ENCODE measurements at regions not wholly inside any gene's neighbourhood (a gene's known extent, or its start where the extent isn't known, plus 50 kb on each side); places are given as distances from the start of the nearest gene placed in this dataset.
A peak's percentile ranks its signal among the peaks of the same experiment; 100 is the strongest.

DNA sequence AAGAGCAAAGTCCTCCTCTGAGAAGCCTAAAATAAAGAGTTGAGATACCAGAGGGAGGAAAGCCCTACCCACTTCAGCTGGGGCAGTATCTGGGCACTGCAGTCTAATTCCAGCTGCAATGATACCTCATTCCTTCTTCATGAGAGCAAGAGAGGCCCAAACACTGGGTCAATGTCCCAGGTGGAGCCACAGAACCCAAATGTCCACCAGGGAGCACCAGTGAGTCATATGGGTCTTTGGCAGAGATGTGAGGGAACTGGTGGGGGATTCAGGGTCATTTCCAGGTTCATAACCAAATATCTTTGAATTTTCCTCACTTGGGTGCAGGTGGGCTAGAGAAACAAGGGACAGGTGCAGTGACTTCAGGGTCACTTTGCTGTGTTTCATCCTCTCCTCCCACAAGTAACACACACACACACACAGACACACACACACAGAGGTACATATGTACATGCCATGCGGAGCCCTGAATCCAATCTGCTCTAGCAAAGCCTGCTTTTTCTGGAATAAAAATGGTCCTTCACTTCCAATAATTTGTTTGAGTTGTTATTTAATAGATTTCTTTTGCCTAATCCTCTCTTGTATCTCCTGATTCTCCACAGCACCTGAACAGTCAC is 585.4 kb downstream of the SOX6 start:
- peak in 1 of 3 experiments; percentile 28 for DNase-seq (ENCODE audit: low read depth in 3 of 3)

DNA sequence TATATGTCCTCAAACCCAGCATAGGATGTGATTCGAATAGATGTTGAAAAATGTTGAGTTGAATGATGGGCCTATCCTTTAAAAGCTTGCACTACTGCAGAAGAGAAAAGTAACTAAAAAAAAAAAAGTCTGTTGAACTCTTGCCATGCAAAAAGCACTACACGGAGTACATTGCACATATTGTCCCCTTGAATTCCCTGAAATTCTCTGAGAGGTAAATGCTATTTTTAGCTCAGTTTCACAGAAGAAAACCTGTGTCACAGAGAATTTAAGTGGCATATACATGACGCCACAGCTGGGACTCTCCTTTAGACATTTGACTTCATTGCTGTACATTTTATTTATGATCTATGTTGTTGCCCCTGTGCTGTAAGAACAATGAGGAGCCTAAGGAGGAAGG is 583.8 kb downstream of the SOX6 start:
- no peak for DNase-seq (ENCODE audit: low read depth in 3 of 3)

DNA sequence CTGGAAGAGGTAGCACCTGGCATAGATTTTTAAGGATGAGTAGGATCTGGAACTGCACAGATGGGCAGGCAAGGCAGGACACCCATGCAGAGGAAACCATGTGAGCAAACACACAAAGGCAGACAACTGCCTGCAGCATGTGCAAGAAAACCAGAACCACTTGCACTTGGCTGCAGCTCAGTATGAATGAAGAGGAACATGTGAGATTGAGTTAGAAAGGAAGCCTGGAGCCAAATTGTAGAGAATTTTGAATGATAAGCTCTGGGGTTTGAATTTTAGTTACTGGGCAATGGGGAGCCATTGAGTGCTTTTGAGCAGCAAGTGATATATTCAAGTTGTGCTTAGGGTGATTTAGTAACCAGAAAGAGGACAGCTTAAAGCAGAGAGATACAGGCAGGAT is 583.4 kb downstream of the SOX6 start:
- DNase-seq (ENCODE audit: low read depth in 3 of 3), result no peak

DNA sequence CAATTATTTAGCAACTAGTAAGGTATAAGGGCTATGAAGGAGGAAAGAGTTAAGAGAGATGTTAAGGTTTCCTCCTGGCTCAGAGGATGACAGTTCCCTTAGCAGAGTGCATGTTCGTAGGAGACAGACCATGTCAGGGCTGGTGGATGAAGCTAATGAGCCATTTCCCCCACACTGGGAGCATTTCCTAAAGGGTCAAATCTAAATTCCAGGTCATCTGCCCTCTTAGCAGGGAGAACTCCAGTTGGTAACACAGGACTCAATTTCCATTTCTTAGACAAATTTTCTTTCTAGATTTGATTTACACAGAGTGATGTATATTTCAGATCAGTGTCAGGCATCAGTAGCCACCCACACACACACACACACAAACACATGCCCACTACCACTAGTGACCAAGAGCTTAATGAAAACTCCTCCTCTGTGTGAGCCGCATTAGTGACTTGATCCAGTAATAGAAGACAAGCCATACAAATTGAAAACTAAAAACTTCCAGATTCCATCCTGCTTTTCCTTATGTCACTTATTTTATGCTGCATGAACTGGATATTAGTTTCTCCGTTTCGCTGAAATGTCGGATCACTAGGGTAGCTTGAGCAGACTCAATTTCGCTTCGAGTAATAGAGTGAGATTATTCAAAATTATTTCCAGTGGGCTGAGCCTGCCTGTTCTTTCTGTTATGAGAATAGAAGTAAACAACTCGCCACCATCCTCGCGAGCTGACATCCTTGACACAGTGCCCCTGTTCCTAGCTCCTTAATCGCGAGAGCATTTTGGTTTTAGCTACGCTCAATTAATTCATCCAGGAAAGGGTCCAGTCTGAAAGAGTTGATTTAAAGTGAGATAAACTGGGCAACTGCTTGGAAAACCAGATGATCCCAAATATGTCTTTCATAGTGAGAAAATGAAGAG is 582.6 kb downstream of the SOX6 start:
- DNase-seq (ENCODE audit: low read depth in 3 of 3), result no peak

DNA sequence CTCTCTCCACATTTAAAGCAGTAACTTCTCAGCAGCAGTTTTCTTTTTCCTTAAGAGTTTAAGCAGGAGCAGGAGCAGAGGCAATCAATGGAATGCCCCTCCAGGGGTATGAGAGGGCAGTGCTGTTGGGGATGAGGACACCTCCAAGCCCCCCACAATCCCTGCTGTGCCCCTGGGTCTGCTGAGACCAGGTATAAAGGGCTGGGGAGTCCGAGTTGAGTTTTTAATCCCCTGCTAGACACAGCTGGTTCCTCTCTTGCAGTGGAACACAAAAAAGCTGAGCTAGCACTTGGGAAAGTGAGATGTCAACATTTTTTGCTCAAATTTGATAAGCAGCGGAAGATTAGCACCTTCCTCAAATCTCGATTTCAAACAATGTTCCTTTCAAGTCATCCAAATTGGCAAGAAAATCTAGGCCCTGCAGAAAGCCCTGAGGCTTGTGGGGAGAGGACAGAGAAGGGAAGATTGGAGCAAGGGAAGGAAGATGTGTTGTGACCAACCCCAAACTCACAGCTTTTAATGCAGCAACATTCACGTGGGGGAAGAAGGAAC is 581.9 kb downstream of the SOX6 start:
- no peak for DNase-seq (ENCODE audit: low read depth in 3 of 3)

DNA sequence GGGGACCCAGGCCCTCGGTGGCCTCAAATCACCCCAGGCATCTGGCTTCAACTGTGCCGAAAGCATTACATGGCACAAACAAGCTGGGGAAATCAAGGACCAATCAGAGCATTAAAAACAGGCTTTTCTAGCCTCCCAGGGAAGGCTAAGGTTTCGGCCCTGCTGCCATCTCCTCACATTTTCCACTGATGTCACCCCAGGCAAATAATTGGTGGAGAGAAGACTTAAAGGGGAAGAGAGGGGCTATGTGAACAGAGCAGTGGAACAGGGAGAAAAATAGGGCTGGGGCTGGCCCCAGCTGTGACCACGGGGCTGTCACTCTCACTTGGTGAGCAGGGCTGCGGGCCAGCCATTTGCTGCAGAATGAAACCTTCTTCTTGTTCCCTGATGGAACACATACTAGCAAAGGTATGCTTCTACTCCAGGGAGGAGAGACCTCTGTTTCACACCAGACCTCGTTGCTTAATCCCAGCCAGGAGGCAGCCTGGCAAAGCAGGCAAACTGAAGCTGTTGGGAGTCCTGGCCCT is 581.3 kb downstream of the SOX6 start:
- DNase-seq (ENCODE audit: low read depth in 3 of 3), result no peak

DNA sequence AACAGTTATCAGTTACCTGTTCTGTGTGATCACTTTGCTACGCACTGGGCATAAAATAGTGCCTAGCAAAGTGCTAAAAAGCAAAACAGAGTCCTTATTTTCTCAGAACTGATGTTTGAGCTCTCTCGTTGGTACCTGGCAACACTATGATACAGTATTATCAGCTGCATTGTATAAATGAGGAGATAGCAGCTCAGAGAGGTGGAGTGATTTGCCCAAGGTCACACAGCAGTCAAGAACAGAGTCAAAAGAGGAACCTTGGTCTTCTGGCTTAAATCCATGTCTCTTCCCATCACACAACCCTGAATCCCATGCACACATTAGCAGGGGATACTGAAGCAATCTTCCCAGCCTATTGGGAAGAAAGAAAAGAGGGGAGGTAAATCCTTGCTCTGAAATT is 580.5 kb downstream of the SOX6 start:
- DNase-seq (ENCODE audit: low read depth in 3 of 3), result no peak

DNA sequence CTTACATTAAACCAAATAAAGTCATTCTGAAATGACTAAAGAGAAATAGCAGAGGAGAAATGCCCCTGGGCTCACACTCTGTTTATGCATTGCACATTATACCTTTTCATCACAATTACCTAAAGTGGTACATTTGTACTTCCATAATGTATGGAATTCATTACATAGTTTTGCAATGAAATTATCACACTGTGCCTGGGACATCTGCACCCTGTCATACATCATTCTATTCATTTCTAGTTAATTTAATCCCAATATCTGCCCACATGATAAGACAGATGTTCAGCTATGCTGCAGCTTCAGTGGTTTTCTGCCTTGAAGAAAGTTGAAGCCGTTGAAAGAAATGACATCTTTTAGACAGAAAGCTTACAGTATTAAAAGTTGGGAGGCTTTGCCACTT is 580.0 kb downstream of the SOX6 start:
- no peak for DNase-seq (ENCODE audit: low read depth in 3 of 3)

DNA sequence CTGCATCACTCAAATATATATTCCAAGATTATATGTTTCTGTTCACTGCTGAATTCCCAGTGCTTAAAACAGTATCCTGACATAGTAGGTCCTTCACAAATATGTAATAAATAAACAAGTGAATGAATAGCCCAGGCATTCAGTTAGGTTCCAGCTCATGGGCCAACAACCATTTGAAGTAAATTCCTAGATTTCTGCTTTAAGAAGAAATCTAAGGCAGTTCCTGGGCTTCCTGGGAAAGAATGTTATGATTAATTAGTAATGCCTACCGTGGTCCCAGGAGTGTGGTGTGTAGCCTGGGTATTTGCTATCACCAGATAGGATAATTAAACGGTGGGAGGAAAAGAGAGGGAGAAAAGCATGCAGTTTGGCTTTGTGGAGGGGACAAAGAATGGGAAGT is 576.8 kb downstream of the SOX6 start:
- no peak for DNase-seq (ENCODE audit: low read depth in 3 of 3)

DNA sequence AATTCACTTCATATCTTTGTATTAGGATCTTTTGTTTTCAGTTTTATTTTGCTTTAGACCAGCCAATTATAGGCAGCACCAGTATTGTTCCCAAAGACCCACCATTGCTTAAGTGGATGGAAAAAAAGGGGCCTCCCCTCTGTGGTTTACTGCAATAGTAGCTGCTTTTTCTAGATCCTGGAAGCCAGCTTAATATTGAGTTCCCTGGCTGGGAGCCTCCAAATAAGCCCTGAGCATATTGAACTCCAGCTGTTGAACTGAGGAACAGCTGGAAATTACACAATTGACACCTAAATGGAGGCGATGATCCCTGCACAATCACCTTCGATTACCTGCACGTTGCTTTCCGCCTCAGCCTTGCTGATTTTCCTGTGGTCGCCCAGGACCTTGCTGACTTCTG is 576.0 kb downstream of the SOX6 start:
- DNase-seq (ENCODE audit: low read depth in 3 of 3), result no peak

DNA sequence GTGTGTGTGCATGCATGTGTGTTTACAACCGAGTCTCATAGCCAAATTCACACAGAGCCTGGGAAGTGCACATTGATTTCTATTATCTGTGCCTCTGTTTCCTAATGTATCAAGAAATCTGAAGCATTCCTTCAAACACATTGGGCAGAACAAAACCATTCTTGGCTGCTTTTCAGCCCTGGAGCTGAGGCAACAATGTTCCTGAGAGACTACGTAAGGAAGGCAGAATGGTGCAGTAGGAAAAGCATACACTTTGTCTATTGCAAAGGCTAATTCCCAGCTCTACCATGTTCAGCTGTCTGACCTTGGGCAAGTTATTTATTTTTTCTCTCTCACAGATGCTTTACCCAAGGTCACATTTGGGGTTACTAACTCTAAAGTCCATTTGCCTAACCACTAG is 575.5 kb downstream of the SOX6 start:
- no peak for DNase-seq (ENCODE audit: low read depth in 3 of 3)

DNA sequence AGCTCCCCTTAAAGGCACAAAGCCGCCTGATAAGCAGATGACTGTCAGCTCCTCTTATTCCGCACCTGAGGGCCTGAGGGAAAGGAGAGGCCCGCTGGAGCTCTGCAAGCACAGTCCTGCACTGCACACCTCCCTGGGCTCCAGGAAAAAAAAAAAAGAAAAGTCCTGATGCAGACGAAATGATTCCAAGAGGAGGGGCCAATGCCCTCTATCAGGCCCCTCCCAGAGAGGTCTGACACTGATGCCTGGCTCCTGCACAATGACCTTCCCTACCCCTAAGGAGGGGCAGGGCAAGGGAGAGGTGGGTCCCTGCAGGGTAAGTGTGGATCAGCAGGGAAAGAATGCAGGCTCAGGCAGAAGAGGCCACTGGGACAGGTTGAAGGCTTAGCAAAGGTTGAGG is 572.7 kb downstream of the SOX6 start:
- DNase-seq (ENCODE audit: low read depth in 3 of 3), result no peak

DNA sequence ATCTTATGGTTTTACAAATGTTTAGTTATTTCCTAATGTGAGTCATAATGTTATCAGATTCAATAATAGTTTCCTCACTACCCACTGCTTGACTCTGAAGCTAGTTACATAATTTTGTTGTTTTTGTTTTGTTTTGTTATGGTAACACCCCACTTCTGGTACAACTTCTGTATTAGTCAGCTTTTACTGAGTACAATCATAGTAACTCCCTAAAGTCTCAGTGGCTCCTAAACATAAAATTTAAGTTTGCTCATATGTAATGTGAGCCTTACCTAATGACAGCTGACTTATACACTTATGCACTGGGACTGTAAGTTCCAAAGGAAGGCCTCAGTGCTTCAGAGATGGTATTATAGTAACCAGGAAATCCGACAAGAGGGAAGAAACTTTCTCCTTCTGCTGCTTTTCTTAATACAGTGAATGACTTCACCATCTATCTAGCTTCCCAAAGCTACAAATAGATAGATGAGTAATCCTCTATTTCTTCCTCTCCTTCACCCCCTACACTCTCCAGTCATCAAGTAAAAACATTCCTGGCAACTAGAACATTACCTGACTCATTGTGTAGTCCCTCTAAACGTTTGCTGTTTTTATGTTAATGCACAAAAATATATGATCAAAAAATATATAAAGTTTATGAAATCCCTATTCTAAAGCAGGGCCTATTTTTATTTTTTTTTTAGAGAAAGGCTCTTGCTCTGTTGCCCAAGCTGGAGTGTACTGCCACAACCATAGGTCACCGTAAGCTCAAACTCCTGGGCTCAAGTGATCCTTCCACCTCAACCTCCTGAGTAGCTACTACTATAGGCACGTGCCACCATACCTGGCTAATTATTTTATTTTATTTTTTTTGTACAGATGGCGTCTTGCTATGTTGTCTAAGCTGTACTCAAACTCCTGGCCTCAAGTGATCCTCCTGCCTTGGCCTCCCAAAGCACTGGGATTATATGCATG is 563.0 kb downstream of the SOX6 start:
- no peak for DNase-seq (ENCODE audit: low read depth in 3 of 3)

DNA sequence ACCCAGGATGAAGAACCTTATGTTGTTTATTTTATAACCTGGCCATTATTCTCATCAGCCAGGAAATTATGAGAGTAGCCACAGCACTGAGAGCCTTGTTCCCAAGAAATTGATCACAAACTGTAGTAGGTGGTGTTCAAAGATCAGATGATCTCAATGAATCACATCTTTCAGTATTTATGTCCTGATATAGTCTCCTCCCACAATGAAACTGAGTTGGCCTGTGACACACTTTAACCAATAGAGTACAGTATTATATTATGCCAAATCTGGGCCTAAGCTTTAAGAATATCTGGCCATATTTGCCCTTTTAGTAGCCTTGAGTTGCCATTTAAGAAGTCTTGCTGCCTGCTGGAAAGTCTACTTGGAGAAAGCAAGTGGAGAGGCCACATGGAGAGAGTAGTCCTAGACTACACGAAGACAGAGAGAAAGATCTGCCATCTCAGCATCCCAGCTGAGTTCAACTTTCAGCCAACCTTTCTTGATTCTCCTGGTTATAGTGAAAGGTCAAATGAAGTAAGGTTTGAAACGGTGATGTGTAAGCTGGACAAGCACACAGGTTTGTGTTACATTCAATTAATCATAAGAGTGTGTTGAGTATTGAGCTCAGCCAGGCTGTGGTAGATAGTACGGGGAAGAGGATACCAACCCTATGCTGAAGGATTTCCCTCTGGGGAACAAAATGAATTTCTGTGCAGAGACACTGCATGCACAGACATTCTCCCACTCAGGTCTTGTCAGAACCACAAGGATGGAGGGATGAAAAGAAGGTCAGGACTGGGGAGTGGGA is 561.8 kb downstream of the SOX6 start:
- DNase-seq (ENCODE audit: low read depth in 3 of 3), result no peak

DNA sequence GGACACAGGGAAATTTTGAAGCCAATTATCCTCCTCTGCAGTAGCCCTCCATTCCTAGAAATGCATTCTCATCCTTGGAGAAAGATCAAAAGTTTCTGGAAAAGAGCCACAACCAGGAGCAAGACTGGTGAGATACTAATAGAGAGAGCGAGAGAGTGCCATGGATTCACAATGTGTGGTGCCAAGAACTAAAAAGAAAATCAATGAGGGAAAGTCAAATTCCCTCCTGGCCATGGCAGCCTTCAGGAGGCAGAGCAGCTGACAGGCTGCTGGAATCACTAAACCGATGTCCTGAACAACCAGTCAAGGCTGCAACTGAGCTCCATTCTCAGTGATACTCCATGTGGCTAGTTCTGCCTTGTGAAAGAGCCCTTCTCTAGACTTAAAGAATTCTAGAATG is 561.0 kb downstream of the SOX6 start:
- DNase-seq (ENCODE audit: low read depth in 3 of 3), result no peak

DNA sequence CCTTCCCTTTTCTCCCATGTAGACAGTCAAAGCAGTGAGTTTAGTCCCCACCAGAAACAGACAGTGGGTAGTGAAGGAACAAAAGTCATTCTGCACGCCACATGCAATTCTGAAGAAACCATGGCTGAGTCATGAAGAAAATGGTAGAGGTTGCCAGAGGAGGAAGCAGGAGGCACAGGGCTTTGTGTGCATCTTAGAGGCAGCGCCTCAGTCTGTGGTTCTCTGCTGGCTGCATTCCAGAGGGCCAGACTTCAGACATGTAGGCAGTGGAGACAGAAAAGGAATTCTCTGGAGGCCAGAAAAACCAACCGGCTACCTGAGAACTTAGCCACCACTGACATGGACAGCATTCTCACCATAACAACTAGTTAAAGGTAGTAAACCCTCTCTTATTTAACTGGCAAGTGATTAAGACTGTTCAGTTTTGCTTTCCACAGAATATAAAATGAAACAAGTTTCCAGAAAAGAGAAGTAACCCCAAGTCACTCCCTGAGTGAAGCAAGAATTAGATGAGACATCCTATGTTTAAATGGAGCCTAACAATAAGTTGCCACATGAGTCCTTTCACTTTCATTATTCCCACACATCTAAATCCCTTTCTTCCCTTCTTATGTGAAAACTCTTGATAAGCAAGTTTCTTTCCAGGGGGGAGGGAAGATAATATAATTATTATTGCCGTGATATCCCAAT is 556.1 kb downstream of the SOX6 start:
- no peak for DNase-seq (ENCODE audit: low read depth in 3 of 3)

DNA sequence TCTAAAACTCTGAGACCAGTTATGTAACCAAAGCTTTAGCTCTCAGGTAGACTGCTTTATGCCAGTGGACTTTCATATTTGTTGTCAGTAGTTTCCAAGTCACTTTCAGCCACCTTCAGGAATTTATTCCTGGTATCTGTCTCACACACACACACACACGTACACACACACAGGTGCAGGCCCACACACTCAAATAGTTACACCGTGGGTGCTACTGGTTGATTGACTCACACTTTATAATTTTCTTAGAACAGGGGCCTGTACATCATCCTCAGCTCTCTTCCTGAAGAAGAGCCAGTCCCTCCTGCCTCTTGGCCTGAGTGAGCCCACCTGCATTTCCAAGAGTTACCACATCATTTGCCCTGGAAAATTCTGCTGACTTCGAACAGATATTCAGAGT is 555.2 kb downstream of the SOX6 start:
- DNase-seq (ENCODE audit: low read depth in 3 of 3), result no peak

DNA sequence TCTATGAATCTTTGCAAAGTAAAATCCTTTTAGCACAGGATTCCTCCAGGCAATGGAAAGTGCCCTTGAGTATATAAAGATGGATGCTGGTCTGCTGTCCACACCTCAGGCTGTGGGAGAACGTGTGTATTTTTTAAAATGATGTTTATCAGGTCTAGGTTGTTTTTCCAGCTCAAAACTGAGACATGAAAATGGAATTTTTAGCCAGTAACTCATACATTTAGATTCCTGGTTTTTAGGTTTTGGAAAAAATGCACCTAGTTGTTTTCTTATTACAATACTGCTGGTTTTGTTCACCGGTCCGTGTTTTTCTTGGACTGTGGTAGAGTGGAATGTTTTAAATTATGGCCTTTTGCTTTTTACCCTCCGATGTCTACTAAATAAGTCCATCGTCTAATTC is 554.7 kb downstream of the SOX6 start:
- DNase-seq (ENCODE audit: low read depth in 3 of 3), result no peak

DNA sequence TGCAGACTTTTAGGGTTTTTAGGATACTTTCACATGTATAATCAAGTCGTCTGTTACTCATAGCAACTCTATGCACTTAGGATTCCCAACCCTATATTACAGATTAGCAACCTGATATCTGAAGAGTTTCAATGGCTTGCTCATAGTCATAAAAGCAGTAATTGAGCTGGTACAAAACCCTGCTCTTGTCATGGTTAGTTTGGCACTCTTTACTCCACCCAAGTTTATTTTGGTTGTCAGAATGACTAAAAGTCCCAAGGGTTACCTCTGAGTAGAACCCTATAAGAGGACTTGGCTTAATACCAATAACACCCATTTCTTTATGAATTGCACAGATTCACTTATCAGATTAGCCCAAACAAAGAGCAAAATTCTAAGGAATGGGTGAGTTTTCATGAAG is 550.6 kb downstream of the SOX6 start:
- DNase-seq (ENCODE audit: low read depth in 3 of 3), result no peak

DNA sequence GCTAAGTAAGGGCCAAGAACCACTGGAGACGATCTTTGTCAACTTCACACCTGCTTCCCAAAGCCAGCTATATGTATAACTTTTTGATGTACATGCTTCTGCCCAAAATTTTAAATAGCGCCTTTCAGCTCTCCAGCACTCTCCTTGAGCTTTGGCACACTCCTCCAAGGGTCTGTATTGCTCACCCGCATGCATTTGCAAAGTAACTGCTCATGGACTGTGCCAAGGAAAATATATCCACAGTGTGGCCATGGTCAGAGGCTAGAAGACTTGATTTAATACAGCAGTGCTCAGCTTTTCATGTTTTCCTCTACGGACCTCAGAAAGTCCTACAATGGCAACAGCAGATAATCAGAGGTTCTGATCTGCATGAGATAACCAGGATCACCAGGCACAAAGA is 550.1 kb downstream of the SOX6 start:
- DNase-seq (ENCODE audit: low read depth in 3 of 3), result no peak

Data from stimulated activated CD4-positive, alpha-beta T cell treated with anti-CD3 and anti-CD28 coated beads, TNF-alpha, amount 100 ng/mL, for 24 hours (primary cell).